Testis (tissue), 2 donors: ENCODE measurements at regions not wholly inside any gene's neighbourhood (a gene's known extent, or its start where the extent isn't known, plus 50 kb on each side); places are given as distances from the start of the nearest gene placed in this dataset.

Source experiments
- CTCF ChIP-seq, 3 experiments: fragments of 450-650 bp in 2 of 3; fragments of 200-600 bp in 1 of 3; sonication (generic) in 1 of 3; IDR thresholded peaks; one replicate each; pipeline ENCODE4 v1.5.1; 2016 to 2019; ENCODE audit warnings: antibody characterized with exemption in 3 of 3, mild to moderate bottlenecking in 2 of 3, moderate library complexity in 1 of 3
- POLR2A ChIP-seq: fragments of 450-650 bp; IDR thresholded peaks from one replicate; pipeline ENCODE4 v1.6.1; 2017; ENCODE audit warnings: antibody characterized with exemption, mild to moderate bottlenecking, moderate library complexity

- TF ChIP-seq CTCF (IDR thresholded peaks at IDR 0.05) (no peak), POLR2A (no peak)
Observed at GRCh38 chrX:1027133-1027532, 185.3 kb downstream of the CRLF2 start.
